MCF 10A (cell line): ENCODE measurements at regions not wholly inside any gene's neighbourhood (a gene's known extent, or its start where the extent isn't known, plus 50 kb on each side); places are given as distances from the start of the nearest gene placed in this dataset.

Source experiments
- BruUV-seq: library from RNA; stranded (reverse); fragments of 400-500 nt; replicated peaks from 2 replicates; lab custom pipeline; 2021; lab: Mats Ljungman, UMichigan
- CTCF ChIA-PET: fragments of 300-600 bp; sonication (Branson Sonifier 250); formaldehyde crosslinking; extraction: SDS; loops from one replicate; lab custom pipeline; 2021; ENCODE audit warnings: antibody characterized with exemption, inconsistent platforms; lab: Yijun Ruan, JAX
- POLR2A ChIA-PET: fragments of 300-600, 350-650 bp; sonication (Branson Sonifier 250); formaldehyde crosslinking; extraction: SDS; loops from one replicate; lab custom pipeline; 2020; ENCODE audit warnings: antibody characterized with exemption, inconsistent platforms; lab: Yijun Ruan, JAX
- DNase-seq: peaks from one replicate; pipeline ENCODE4 v3.0.0-alpha.2; 2018; ENCODE audit not compliant: unreplicated experiment
- H3K27ac Mint-ChIP-seq: one replicate; pipeline ENCODE4 v1.8.0; 2022; ENCODE audit warnings: mild to moderate bottlenecking, low read depth, mixed read lengths; ENCODE audit not compliant: unreplicated experiment
- H3K27me3 Mint-ChIP-seq: one replicate; pipeline ENCODE4 v1.8.0; 2022; ENCODE audit warnings: mixed read lengths; ENCODE audit not compliant: insufficient read depth, unreplicated experiment
- H3K36me3 Mint-ChIP-seq: one replicate; pipeline ENCODE4 v1.8.0; 2022; ENCODE audit warnings: mild to moderate bottlenecking, moderate library complexity, mixed read lengths; ENCODE audit not compliant: insufficient read depth, unreplicated experiment
- H3K4me1 Mint-ChIP-seq: one replicate; pipeline ENCODE4 v1.8.0; 2022; ENCODE audit warnings: mixed read lengths; ENCODE audit not compliant: insufficient read depth, unreplicated experiment
- H3K4me3 Mint-ChIP-seq: one replicate; pipeline ENCODE4 v1.8.0; 2022; ENCODE audit warnings: mild to moderate bottlenecking, moderate library complexity, mixed read lengths; ENCODE audit not compliant: unreplicated experiment
- H3K9me3 Mint-ChIP-seq: one replicate; pipeline ENCODE4 v1.8.0; 2022; ENCODE audit warnings: mixed read lengths; ENCODE audit not compliant: unreplicated experiment
- CTCF ChIP-seq: fragments of 200-600 bp; IDR thresholded peaks from one replicate; pipeline ENCODE4 v1.8.0; 2022; ENCODE audit warnings: antibody characterized with exemption, mild to moderate bottlenecking; ENCODE audit not compliant: unreplicated experiment
- intact Hi-C: fragments of 100-400 bp; cut with micrococcal nuclease; formaldehyde crosslinking; loops from 2 replicates; pipeline ENCODE4 v1.14.1; 2022

DNA sequence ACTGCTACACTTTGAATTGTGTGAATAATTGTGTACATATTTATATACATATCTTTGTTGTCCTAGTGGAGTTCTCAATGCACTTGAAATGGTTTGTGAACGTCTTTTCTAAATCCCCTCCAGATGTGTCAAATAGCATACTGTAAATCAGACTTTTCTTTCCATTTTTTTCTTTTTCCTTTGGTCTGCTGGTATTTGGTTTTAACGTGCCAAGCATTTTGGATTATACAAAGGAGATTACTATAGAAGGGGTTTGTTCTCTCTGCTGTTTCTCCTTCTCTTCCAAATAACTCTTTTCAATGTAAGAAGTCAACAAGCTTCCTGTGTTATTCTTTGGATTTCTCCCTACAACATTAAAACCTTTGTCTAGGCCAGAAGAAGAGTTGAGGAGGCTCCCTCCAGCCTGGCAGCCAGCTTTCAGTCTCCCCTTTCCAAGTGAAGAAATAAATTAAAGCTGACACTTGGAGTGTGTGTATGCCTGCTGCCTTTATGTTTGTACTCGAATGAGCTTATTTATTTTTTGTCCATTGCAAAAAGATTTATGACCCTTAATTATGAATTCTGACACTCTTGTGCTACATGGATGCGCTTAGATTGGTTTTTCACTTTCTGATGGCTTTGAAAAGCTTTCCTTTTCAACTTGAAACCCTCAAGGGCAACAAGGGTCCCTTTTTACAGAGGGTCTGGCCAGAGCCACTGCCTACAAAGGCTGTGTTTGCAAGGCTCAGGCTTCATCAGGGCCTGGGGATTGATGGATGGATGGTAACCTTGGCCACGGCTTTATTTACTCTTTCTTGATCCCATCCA, 107.8 kb downstream of the RAB18 start:
- DNase-seq = no peak
- H3K4me1 Mint-ChIP-seq = peaks cover 6% of the 10 kb centered on the region
- H3K4me3 Mint-ChIP-seq = no peak overlapping the region
- H3K36me3 Mint-ChIP-seq = no peaks in the 10 kb centered on the region
- intact Hi-C loops = no loop called here
- TF ChIP-seq CTCF = no peak
- no peaks in the 10 kb centered on the region for H3K27me3 Mint-ChIP-seq
- no peak overlapping the region for H3K27ac Mint-ChIP-seq
- POLR2A ChIA-PET = interaction anchor here (0.6 kb wide), 1 partner anchor 12 kb away, joined by 3 read pairs; no protein-coding TSS in a partner anchor
- H3K9me3 Mint-ChIP-seq = no peaks in the 10 kb centered on the region
- CTCF ChIA-PET = interaction anchor here (0.7 kb wide), 1 partner anchor 466 kb away, joined by 3 read pairs; no protein-coding TSS in a partner anchor
- no TSS peak for BruUV-seq

GRCh38 chr10:27612551-27613035, 108.5 kb downstream of the RAB18 start:
- Mint-ChIP-seq H3K4me1 (peaks cover 3% of the 10 kb centered on the region), H3K27ac (no peak overlapping the region), H3K9me3 (no peaks in the 10 kb centered on the region), H3K4me3 (no peak overlapping the region), H3K36me3 (no peaks in the 10 kb centered on the region), H3K27me3 (no peaks in the 10 kb centered on the region)
- CTCF ChIA-PET = no interaction called here
- BruUV-seq = no TSS peak
- DNase-seq = no peak
- intact Hi-C loops = no loop called here
- POLR2A ChIA-PET = interaction anchor here (0.6 kb wide), 1 partner anchor 11 kb away, joined by 3 read pairs; no protein-coding TSS in a partner anchor
- no peak for TF ChIP-seq CTCF

GRCh38 chr10:27614776-27615175, 110.7 kb downstream of the RAB18 start:
- intact Hi-C loops = no loop called here
- no peak for TF ChIP-seq CTCF
- no peaks in the 10 kb centered on the region for H3K36me3 Mint-ChIP-seq
- ChIA-PET POLR2A (no interaction called here), CTCF (interaction anchor here (0.5 kb wide), 1 partner anchor 31 kb away, joined by 3 read pairs; no protein-coding TSS in a partner anchor)
- H3K27me3 Mint-ChIP-seq = no peaks in the 10 kb centered on the region
- H3K27ac Mint-ChIP-seq = no peak overlapping the region
- BruUV-seq = no TSS peak
- H3K4me1 Mint-ChIP-seq = no peaks in the 10 kb centered on the region
- H3K9me3 Mint-ChIP-seq = no peaks in the 10 kb centered on the region
- DNase-seq = no peak
- H3K4me3 Mint-ChIP-seq = no peak overlapping the region

GRCh38 chr10:27618036-27618615, 114.0 kb downstream of the RAB18 start:
- no peak for TF ChIP-seq CTCF
- POLR2A ChIA-PET = no interaction called here
- no peak for DNase-seq
- Mint-ChIP-seq H3K9me3 (no peaks in the 10 kb centered on the region), H3K4me1 (peaks cover 15% of the 10 kb centered on the region), H3K36me3 (no peaks in the 10 kb centered on the region), H3K4me3 (no peak overlapping the region), H3K27ac (no peak overlapping the region), H3K27me3 (no peaks in the 10 kb centered on the region)
- intact Hi-C loops = no loop called here
- CTCF ChIA-PET = no interaction called here
- no TSS peak for BruUV-seq
